ENCODE measurements at regions not wholly inside any gene's neighbourhood (a gene's known extent, or its start where the extent isn't known, plus 50 kb on each side); places are given as distances from the start of the nearest gene placed in this dataset.

- H3K4me1 ChIP-seq (replicated peaks in 1 of 2), result no peaks in the 10 kb centered on the region
- intact Hi-C loops (cut with DNase I), result no loop called here
- H3K27ac ChIP-seq, result no peak overlapping the region
- 36 to 60% (median 42%) methylated on average over 2 of the region's 2 CpGs for WGBS, 4 donors
- DNase-seq, result no peak
- no peak for TF ChIP-seq CTCF (IDR thresholded peaks at IDR 0.05)
- TF ChIP-seq POLR2A (IDR thresholded peaks at IDR 0.05), result no peak
- H3K4me3 ChIP-seq, result no peak overlapping the region
- H3K27me3 ChIP-seq, result no peaks in the 10 kb centered on the region
- no peaks in the 10 kb centered on the region for H3K36me3 ChIP-seq (replicated peaks in 1 of 2)
- no peaks in the 10 kb centered on the region for H3K9me3 ChIP-seq (replicated peaks in 1 of 3)
These were observed 493.9 kb upstream of the IGFBP3 start for GRCh38 chr7:46414946-46415345.

- H3K9me3 ChIP-seq (replicated peaks in 1 of 3), result no peaks in the 10 kb centered on the region
- no peak for TF ChIP-seq CTCF (IDR thresholded peaks at IDR 0.05)
- no peak for TF ChIP-seq POLR2A (IDR thresholded peaks at IDR 0.05)
- no peaks in the 10 kb centered on the region for H3K27me3 ChIP-seq
- H3K4me1 ChIP-seq (replicated peaks in 1 of 2), result no peaks in the 10 kb centered on the region
- intact Hi-C loops (cut with DNase I), result no loop called here
- no peak for DNase-seq
- no peak overlapping the region for H3K4me3 ChIP-seq
- H3K27ac ChIP-seq, result no peak overlapping the region
- no peaks in the 10 kb centered on the region for H3K36me3 ChIP-seq (replicated peaks in 1 of 2)
These were observed 490.2 kb upstream of the IGFBP3 start for GRCh38 chr7:46411236-46411635.

GRCh38 chr7:46407125-46407524 is 486.1 kb upstream of the IGFBP3 start:
- 43 to 65% (median 52%) methylated on average over 1 of the region's 1 CpG for WGBS, 4 donors
- intact Hi-C loops (cut with DNase I), result no loop called here
- DNase-seq, result no peak

GRCh38 chr7:46397591-46397990 is 476.5 kb upstream of the IGFBP3 start:
- Histone ChIP-seq H3K36me3 (replicated peaks in 1 of 2) (no peaks in the 10 kb centered on the region), H3K4me3 (no peak overlapping the region), H3K27me3 (no peaks in the 10 kb centered on the region), H3K4me1 (replicated peaks in 1 of 2) (no peaks in the 10 kb centered on the region), H3K27ac (no peak overlapping the region), H3K9me3 (replicated peaks in 1 of 3) (no peaks in the 10 kb centered on the region)
- WGBS, 4 donors, result 72 to 85% (median 78%) methylated on average over 3 of the region's 3 CpGs
- TF ChIP-seq CTCF (IDR thresholded peaks at IDR 0.05), result no peak
- no peak for TF ChIP-seq POLR2A (IDR thresholded peaks at IDR 0.05)
- intact Hi-C loops (cut with DNase I), result no loop called here
- DNase-seq, result no peak

More at GRCh38 chr7:46407125-46407524, 486.1 kb upstream of the IGFBP3 start:
- Histone ChIP-seq H3K36me3 (replicated peaks in 1 of 2) (no peaks in the 10 kb centered on the region), H3K27me3 (no peaks in the 10 kb centered on the region), H3K9me3 (replicated peaks in 1 of 3) (no peaks in the 10 kb centered on the region), H3K27ac (no peak overlapping the region), H3K4me1 (replicated peaks in 1 of 2) (no peaks in the 10 kb centered on the region), H3K4me3 (no peak overlapping the region)
- no peak for TF ChIP-seq CTCF (IDR thresholded peaks at IDR 0.05)
- TF ChIP-seq POLR2A (IDR thresholded peaks at IDR 0.05), result no peak

Measured in adrenal gland (tissue), 9 donors.